ENCODE measurements at regions not wholly inside any gene's neighbourhood (a gene's known extent, or its start where the extent isn't known, plus 50 kb on each side); places are given as distances from the start of the nearest gene placed in this dataset.
A peak's percentile ranks its signal among the peaks of the same experiment; 100 is the strongest.
"Not testable (repeated sequence)": the region's sequence is repeated elsewhere in the genome, so short reads cannot be mapped to it uniquely, and the experiment has no call there.

GRCh38 chr3:21995079-21995607 is 244.1 kb upstream of the ZNF385D start:
- no peak for DNase-seq

GRCh38 chr3:22007368-22007767 is 256.4 kb upstream of the ZNF385D start:
- no peak for DNase-seq

GRCh38 chr3:22010997-22011396 is 260.0 kb upstream of the ZNF385D start:
- no peak for DNase-seq

GRCh38 chr3:22012471-22012870 is 261.5 kb upstream of the ZNF385D start:
- DNase-seq: peak in 1 of 2 experiments; percentile 31

DNA sequence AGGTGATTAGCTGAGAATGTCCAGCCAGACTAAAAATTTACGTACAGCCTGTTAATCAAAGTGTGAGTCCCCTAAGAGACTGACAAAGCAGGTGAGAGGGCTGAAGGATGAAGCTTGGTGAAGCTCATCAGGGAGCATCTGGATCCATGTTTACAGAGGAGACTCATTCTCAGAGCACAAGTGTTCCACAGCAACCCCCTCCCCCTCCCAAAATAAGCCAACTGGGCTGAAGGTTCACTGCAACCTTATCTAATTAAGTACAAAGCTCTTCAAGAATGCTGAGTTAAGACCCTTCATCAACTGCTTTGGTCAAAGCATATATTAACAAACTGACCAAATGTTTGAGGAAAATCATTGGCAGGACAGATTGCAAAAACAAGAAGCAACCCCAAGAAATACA is 262.6 kb upstream of the ZNF385D start:
- DNase-seq: peak; percentile 60 to 78

GRCh38 chr3:22016197-22016596 is 265.2 kb upstream of the ZNF385D start:
- no peak for DNase-seq

GRCh38 chr3:22024638-22025037 is 273.6 kb upstream of the ZNF385D start:
- not testable (repeated sequence) for DNase-seq

GRCh38 chr3:22029480-22029879 is 278.5 kb upstream of the ZNF385D start:
- DNase-seq: no peak

GRCh38 chr3:22039161-22039560 is 288.2 kb upstream of the ZNF385D start:
- peak in 1 of 2 experiments; percentile 6 for DNase-seq

- no peak for DNase-seq
These were observed 289.1 kb upstream of the ZNF385D start for GRCh38 chr3:22040150-22040549.

GRCh38 chr3:22045882-22046281 is 294.9 kb upstream of the ZNF385D start:
- DNase-seq: no peak

- DNase-seq: no peak
These were observed 312.5 kb upstream of the ZNF385D start for GRCh38 chr3:22063500-22063899.

DNA sequence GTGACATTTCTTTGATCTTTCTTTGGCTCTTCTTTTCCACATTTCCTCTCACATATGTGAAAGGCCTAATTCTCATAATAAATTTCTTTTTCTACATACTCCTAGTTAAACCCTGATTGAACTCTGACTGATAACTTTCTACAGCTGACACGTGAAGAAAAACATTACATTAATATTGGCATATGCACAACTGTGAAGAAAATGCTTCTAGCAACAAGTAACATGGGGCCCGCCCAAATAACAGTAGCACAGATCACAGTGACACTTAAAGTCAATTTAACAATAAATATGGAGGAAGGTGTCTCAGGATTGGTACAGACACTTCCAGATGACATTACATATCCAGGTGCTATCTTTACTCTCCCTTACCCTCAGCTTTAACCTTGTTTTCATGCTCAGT is 317.6 kb upstream of the ZNF385D start:
- DNase-seq: no peak

DNA sequence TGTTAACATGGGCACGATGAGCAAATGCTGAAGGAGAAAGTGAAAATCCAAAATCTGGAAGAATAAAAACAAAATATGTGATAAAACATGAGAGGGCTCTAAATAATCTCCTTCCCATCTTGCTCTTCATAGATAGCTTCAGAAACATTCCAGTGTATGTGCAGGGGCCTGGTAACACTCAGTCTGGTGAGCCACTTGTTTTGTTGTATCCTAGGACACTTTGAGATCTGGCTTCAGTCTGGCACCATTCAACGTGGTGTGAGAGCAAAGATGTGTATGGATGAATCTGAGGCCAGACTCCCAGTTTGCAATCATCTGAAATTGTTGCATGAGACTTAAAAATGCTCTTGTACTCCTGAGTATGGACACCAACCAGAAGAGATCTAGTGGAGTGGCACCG is 337.2 kb upstream of the ZNF385D start:
- DNase-seq: no peak

GRCh38 chr3:22089284-22089683 is 338.3 kb upstream of the ZNF385D start:
- peak; percentile 7 to 56 for DNase-seq

DNA sequence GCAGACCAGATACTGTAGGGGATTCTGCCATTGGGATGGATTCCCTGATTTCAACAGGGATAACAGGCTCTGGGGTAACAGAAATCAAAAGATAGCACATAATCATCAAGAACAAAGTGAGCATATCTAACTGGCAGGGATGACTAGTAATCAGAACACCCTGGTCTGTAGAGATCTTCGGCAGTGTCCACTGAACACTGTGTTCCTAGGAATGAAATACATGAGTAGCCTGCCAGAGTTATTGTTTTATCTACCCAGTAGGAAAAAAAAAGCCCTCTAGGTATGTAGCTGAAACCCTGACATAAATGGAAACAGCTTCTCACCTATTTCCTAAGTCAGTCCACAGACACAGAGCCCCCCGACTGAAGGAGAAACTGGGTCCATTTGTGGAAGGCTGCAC is 340.3 kb upstream of the ZNF385D start:
- no peak for DNase-seq

DNA sequence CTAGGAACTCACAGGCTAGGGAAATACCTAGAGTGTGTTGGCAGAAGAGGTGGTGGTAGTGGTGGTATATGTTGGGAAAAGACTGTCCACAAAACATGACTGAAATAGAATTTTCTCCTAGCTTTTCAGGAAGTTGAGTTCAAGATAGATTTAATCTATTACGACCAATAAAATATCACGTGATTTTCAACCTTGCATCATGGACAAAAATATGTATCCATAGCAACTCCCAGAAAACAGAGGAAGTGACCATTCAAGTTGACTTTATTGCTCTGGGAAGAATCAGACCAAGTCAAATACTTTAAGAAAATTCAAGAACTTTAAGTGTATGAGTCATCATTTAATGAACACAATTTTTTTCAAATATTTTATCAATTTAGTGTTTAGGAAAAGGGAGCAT is 347.0 kb upstream of the ZNF385D start:
- DNase-seq: no peak

- no peak for DNase-seq
These were observed 350.3 kb upstream of the ZNF385D start for GRCh38 chr3:22101351-22101750.

- DNase-seq: no peak
These were observed 350.8 kb upstream of the ZNF385D start for GRCh38 chr3:22101811-22102210.

DNA sequence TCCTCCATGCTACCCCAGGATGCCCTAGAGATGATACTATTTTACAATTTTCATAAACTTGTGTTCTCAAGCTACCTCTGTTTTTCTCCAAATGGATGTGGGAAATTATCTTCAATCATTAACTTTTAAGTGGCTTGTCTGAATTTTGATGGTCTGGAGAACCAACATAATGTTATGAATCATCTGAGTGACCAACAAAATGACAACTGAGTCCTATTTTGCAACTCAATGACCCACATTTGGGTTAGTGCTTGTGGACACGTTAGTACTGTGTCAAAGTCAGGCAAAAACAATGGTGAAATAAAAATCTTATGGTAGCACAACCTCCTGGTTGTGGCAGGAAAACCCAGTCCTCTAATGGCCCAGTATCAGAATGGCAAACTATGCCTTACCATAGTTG is 352.4 kb upstream of the ZNF385D start:
- no peak for DNase-seq

- no peak for DNase-seq
These were observed 355.3 kb upstream of the ZNF385D start for GRCh38 chr3:22106213-22106896.

GRCh38 chr3:22111226-22111625 is 360.2 kb upstream of the ZNF385D start:
- DNase-seq: no peak

GRCh38 chr3:22113453-22113852 is 362.4 kb upstream of the ZNF385D start:
- no peak for DNase-seq

- DNase-seq: no peak
These were observed 364.6 kb upstream of the ZNF385D start for GRCh38 chr3:22115581-22115980.

GRCh38 chr3:22117091-22117490 is 366.1 kb upstream of the ZNF385D start:
- no peak for DNase-seq

Measured in NCI-H524 (cell line).